Lung (tissue), 11 donors: ENCODE measurements at regions not wholly inside any gene's neighbourhood (a gene's known extent, or its start where the extent isn't known, plus 50 kb on each side); places are given as distances from the start of the nearest gene placed in this dataset.
A peak's percentile ranks its signal among the peaks of the same experiment; 100 is the strongest.

Experiments used
- ATAC-seq: fragments of 200-7000 bp; cut with Tn5 transposase; one replicate; pipeline ENCODE4 v1.9.1; 2020; ENCODE audit warnings: moderate number of reproducible peaks; ENCODE audit not compliant: insufficient read depth, low FRiP score
- DNase-seq, 3 donors: peaks; one replicate each; pipeline ENCODE4 v3.0.0-alpha.2; 2013 to 2017
- H3K27ac ChIP-seq, 2 donors: one replicate each; pipeline ENCODE4 v1.5.1; 2013; ENCODE audit warnings: mild to moderate bottlenecking in 2 of 2, moderate library complexity in 2 of 2, control low read depth in 1 of 2, inconsistent platforms in 1 of 2, low read depth in 1 of 2, low read length in 1 of 2
- H3K27me3 ChIP-seq, 3 donors: one replicate each; pipeline ENCODE4 v1.5.1; 2013; ENCODE audit warnings: low read length in 2 of 3; ENCODE audit not compliant: control insufficient read depth in 3 of 3, insufficient read depth in 3 of 3
- H3K36me3 ChIP-seq, 4 donors: one replicate each; pipeline ENCODE4 v1.5.1; 2013; ENCODE audit warnings: low read length in 4 of 4, mild to moderate bottlenecking in 1 of 4, moderate library complexity in 1 of 4; ENCODE audit not compliant: control insufficient read depth in 4 of 4, insufficient read depth in 4 of 4
- H3K4me1 ChIP-seq, 5 donors: one replicate each; pipeline ENCODE4 v1.5.1; 2013; ENCODE audit warnings: low read length in 5 of 5, mild to moderate bottlenecking in 2 of 5, moderate library complexity in 1 of 5; ENCODE audit not compliant: control insufficient read depth in 5 of 5, insufficient read depth in 5 of 5
- H3K4me3 ChIP-seq: one replicate; pipeline ENCODE4 v1.5.1; 2013; ENCODE audit warnings: mild to moderate bottlenecking, control low read depth, moderate library complexity
- H3K9ac ChIP-seq, 2 donors: one replicate each; pipeline ENCODE4 v1.5.1; 2013; ENCODE audit warnings: low read length in 2 of 2, control low read depth in 1 of 2; ENCODE audit not compliant: insufficient read depth in 1 of 2
- H3K9me3 ChIP-seq, 4 donors: one replicate each; pipeline ENCODE4 v1.5.1; 2013; ENCODE audit warnings: low read length in 3 of 4, mild to moderate bottlenecking in 1 of 4, moderate library complexity in 1 of 4; ENCODE audit not compliant: control insufficient read depth in 4 of 4, insufficient read depth in 3 of 4
- WGBS, 2 donors: extraction: QIAGEN DNeasy Blood & Tissue Kit; methylation state at CpG; one replicate each; pipeline ENCODE4 v1.1.7; 2013; 5-methylcytosine and 5-hydroxymethylcytosine counted together
- TF ChIP-seq, protein P1 (sequence below): IDR thresholded peaks from 2 replicates; pipeline ENCODE4 v1.5.1; 2012; ENCODE audit warnings: mild to moderate bottlenecking; ENCODE audit errors: control extremely low read depth, extremely low read depth
- donor health status: control.
- donor health status: control.
- donor health status: Bipolar disorder and iron deficiency.
- donor health status: healthy.
- donor health status: DM: yes; HTN: yes; CAD: no.

DNA sequence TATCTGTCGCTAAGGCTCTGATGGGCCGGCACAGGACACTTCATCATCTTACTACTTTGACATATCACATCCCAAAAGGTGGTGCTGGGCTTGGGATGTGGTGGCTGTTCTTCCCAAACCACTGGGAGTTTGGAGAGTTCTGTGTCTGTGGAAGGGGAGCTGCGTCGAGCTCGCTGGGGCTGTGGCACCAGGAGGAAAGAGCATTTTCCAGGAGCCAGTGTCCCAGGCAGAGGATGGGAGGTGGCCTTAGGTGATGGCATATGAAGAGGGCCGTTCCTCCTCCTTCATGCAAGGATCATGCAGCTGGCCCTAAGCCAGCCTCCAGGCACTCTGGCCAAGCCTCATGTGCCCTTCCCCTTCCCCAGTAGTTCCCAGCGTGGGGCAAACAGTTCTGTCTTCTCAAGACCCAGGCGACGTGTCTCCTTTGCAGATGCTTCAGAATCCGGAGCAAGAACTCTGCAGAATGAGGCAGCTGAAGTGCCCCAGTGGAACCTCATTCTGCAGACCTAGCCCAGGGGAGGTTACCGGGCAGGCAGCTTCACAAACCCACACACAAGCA, 89.4 kb upstream of the TNRC6C start:
- Histone ChIP-seq H3K4me3 (no peak overlapping the region), H3K27ac (peak overlapping the region in 1 of 2 donors; percentile 10), H3K27me3 (peaks cover 0 to 4% (median 0%) of the 10 kb centered on the region in 3 donors), H3K36me3 (no peaks in the 10 kb centered on the region), H3K9ac (no peak overlapping the region), H3K4me1 (peaks cover 0 to 17% (median 14%) of the 10 kb centered on the region in 5 donors), H3K9me3 (no peaks in the 10 kb centered on the region)
- TF ChIP-seq, protein P1, sequence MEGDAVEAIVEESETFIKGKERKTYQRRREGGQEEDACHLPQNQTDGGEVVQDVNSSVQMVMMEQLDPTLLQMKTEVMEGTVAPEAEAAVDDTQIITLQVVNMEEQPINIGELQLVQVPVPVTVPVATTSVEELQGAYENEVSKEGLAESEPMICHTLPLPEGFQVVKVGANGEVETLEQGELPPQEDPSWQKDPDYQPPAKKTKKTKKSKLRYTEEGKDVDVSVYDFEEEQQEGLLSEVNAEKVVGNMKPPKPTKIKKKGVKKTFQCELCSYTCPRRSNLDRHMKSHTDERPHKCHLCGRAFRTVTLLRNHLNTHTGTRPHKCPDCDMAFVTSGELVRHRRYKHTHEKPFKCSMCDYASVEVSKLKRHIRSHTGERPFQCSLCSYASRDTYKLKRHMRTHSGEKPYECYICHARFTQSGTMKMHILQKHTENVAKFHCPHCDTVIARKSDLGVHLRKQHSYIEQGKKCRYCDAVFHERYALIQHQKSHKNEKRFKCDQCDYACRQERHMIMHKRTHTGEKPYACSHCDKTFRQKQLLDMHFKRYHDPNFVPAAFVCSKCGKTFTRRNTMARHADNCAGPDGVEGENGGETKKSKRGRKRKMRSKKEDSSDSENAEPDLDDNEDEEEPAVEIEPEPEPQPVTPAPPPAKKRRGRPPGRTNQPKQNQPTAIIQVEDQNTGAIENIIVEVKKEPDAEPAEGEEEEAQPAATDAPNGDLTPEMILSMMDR, result no peak
- 58 to 69% methylated on average over 11 of the region's 11 CpGs for WGBS, 2 donors
- ATAC-seq, result no peak
- DNase-seq, result no peak

DNA sequence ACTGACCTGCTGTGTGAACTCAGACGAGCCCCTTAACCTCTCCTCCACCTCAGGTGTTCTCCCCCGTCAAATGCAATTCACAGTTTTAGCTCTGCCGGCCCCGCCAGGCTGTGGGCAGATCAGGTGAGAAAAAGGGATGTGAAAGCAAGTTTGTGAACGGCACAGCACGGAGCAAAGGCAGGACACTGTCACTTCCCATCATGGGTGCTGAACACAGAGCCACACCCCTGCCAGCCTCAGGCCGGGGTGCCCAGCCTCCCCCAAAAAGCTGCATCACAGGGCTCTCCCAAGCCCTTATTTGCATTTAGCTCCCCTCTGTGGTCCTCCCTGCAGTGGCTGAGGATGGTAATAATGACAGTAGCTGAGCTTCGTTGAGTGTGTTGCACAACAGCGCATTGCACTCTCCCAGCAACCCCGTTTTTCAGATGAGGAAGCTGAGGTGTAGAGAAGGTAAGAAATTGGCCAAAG, 88.8 kb upstream of the TNRC6C start:
- H3K4me1 ChIP-seq, result peaks cover 0 to 11% (median 8%) of the 10 kb centered on the region in 5 donors
- H3K9ac ChIP-seq, result no peak overlapping the region
- H3K27ac ChIP-seq, result peak overlapping the region in 1 of 2 donors; percentile 2
- WGBS, 2 donors, result 26 to 47% methylated on average over 10 of the region's 10 CpGs
- peaks cover 0 to 4% (median 0%) of the 10 kb centered on the region in 3 donors for H3K27me3 ChIP-seq
- TF ChIP-seq, protein P1, result no peak
- ATAC-seq (peak; percentile 54), DNase-seq (no peak)
- no peaks in the 10 kb centered on the region for H3K36me3 ChIP-seq
- no peak overlapping the region for H3K4me3 ChIP-seq
- no peaks in the 10 kb centered on the region for H3K9me3 ChIP-seq

DNA sequence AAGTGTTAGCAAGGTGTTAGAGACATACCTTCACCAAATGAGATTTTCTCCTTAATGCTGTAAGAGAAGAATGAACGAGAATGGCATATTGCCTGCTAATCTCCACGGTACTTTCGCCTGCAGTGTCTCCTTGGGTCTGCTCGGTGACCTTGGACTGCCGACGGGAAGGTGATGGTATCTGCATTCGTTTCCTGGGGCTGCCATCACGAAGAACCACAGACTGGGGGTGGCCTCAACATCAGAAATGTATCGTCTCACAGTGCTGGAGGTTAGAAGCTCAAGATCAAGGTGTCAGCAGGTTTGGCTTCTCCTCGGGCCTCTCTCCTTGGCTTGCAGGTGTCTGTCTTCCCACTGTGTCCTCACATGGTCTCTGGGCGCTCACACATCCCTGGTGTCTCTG, 86.3 kb upstream of the TNRC6C start:
- Histone ChIP-seq H3K4me3 (no peak overlapping the region), H3K9ac (no peak overlapping the region), H3K27ac (no peak overlapping the region), H3K4me1 (peaks cover 0 to 5% (median 2%) of the 10 kb centered on the region in 5 donors), H3K36me3 (no peaks in the 10 kb centered on the region), H3K27me3 (peaks cover 0 to 4% (median 0%) of the 10 kb centered on the region in 3 donors), H3K9me3 (peaks cover 0 to 5% (median 2%) of the 10 kb centered on the region in 4 donors)
- no peak for ATAC-seq
- no peak for DNase-seq
- WGBS, 2 donors, result 66 to 71% methylated on average over 11 of the region's 11 CpGs
- TF ChIP-seq, protein P1, result no peak
